Liver (tissue), 8 donors: ENCODE measurements at regions not wholly inside any gene's neighbourhood (a gene's known extent, or its start where the extent isn't known, plus 50 kb on each side); places are given as distances from the start of the nearest gene placed in this dataset.

ENCODE experiments used
- DNase-seq: peaks from one replicate; pipeline ENCODE4 v3.0.0-alpha.2; 2017; ENCODE audit warnings: low spot score
- H3K27ac ChIP-seq, 2 donors: one replicate each; pipeline ENCODE4 v1.7.0; 2013; ENCODE audit warnings: inconsistent platforms in 2 of 2, low read length in 2 of 2, control low read depth in 1 of 2, low read depth in 1 of 2, mild to moderate bottlenecking in 1 of 2
- H3K27me3 ChIP-seq, 4 donors: one replicate each; pipeline versions ENCODE4 v1.6.1 to v1.7.0; 2013; ENCODE audit warnings: low read length in 3 of 4, inconsistent platforms in 1 of 4, mild to moderate bottlenecking in 1 of 4, moderate library complexity in 1 of 4; ENCODE audit not compliant: control insufficient read depth in 4 of 4, insufficient read depth in 4 of 4
- H3K36me3 ChIP-seq, 4 donors: one replicate each; pipeline versions ENCODE4 v1.6.1 to v1.7.0; 2013; ENCODE audit warnings: low read length in 3 of 4, mild to moderate bottlenecking in 3 of 4, low read depth in 1 of 4, moderate library complexity in 1 of 4; ENCODE audit not compliant: control insufficient read depth in 4 of 4, insufficient read depth in 3 of 4
- H3K4me1 ChIP-seq, 4 donors: one replicate each; pipeline versions ENCODE4 v1.6.1 to v1.7.0; 2013; ENCODE audit warnings: low read length in 3 of 4, mild to moderate bottlenecking in 3 of 4, moderate library complexity in 1 of 4; ENCODE audit not compliant: control insufficient read depth in 4 of 4, insufficient read depth in 4 of 4
- H3K4me3 ChIP-seq, 3 donors: one replicate each; pipeline versions ENCODE4 v1.6.1 to v1.7.0; 2013; ENCODE audit warnings: low read length in 3 of 3, control low read depth in 1 of 3, low read depth in 1 of 3, mild to moderate bottlenecking in 1 of 3
- H3K9ac ChIP-seq, 2 donors: one replicate each; pipeline ENCODE4 v1.7.0; 2013; ENCODE audit warnings: low read length in 2 of 2, mild to moderate bottlenecking in 2 of 2, moderate library complexity in 2 of 2, control low read depth in 1 of 2, low read depth in 1 of 2
- H3K9me3 ChIP-seq, 4 donors: one replicate each; pipeline versions ENCODE4 v1.6.1 to v1.7.0; 2013; ENCODE audit warnings: low read length in 3 of 4; ENCODE audit not compliant: control insufficient read depth in 4 of 4
- ATF3 ChIP-seq: IDR thresholded peaks from 2 replicates; pipeline ENCODE4 v1.6.1; 2016; ENCODE audit warnings: antibody characterized with exemption
- CTCF ChIP-seq: fragments of 150-350 bp; IDR thresholded peaks from 2 replicates; pipeline ENCODE4 v1.5.1; 2017; ENCODE audit warnings: improper control_type of control experiment, low read depth, low read length; ENCODE audit not compliant: missing input control
- EGR1 ChIP-seq, 2 donors: IDR thresholded peaks; 2 replicates each; pipeline ENCODE4 v1.6.1; 2016 to 2018; ENCODE audit warnings: antibody characterized with exemption in 2 of 2, low read depth in 2 of 2
- FOXA2 ChIP-seq: IDR thresholded peaks from 2 replicates; pipeline ENCODE4 v1.6.1; 2016; ENCODE audit warnings: antibody characterized with exemption
- GABPA ChIP-seq, 2 donors: IDR thresholded peaks in 1 of 2; conservative IDR thresholded peaks in 1 of 2; 2 replicates each; pipeline ENCODE4 v1.6.1; 2016; ENCODE audit warnings: antibody characterized with exemption in 2 of 2, mild to moderate bottlenecking in 1 of 2, moderate library complexity in 1 of 2
- HNF4A ChIP-seq, 2 donors: conservative IDR thresholded peaks; 2 replicates each; pipeline ENCODE4 v1.6.1; 2016; ENCODE audit warnings: antibody characterized with exemption in 2 of 2, mild to moderate bottlenecking in 2 of 2
- JUND ChIP-seq, 2 donors: IDR thresholded peaks; 2 replicates each; pipeline ENCODE4 v1.6.1; 2016; ENCODE audit warnings: antibody characterized with exemption in 2 of 2
- MAX ChIP-seq: IDR thresholded peaks from 2 replicates; pipeline ENCODE4 v1.6.1; 2016; ENCODE audit warnings: antibody characterized with exemption
- NR2F2 ChIP-seq: IDR thresholded peaks from 2 replicates; pipeline ENCODE4 v1.6.1; 2016; ENCODE audit warnings: antibody characterized with exemption
- RAD21 ChIP-seq, 2 donors: IDR thresholded peaks; 2 replicates each; pipeline ENCODE4 v1.6.1; 2016; ENCODE audit warnings: antibody characterized with exemption in 2 of 2, mild to moderate bottlenecking in 2 of 2
- RXRA ChIP-seq, 2 donors: IDR thresholded peaks; 2 replicates each; pipeline ENCODE4 v1.6.1; 2017 to 2018; ENCODE audit warnings: antibody characterized with exemption in 2 of 2, mild to moderate bottlenecking in 1 of 2
- SP1 ChIP-seq: IDR thresholded peaks from 2 replicates; pipeline ENCODE4 v1.6.1; 2018; ENCODE audit warnings: antibody characterized with exemption, mild to moderate bottlenecking
- TAF1 ChIP-seq: conservative IDR thresholded peaks from 2 replicates; pipeline ENCODE4 v1.6.1; 2016; ENCODE audit warnings: antibody characterized with exemption, mild to moderate bottlenecking
- YY1 ChIP-seq: IDR thresholded peaks from 2 replicates; pipeline ENCODE4 v1.6.1; 2016; ENCODE audit warnings: antibody characterized with exemption, mild to moderate bottlenecking
- ZBTB33 ChIP-seq: IDR thresholded peaks from 2 replicates; pipeline ENCODE4 v1.6.1; 2016; ENCODE audit warnings: antibody characterized with exemption
- WGBS: extraction: QIAGEN DNeasy Blood & Tissue Kit; methylation state at CpG from one replicate; pipeline ENCODE4 v1.1.7; 2013; 5-methylcytosine and 5-hydroxymethylcytosine counted together
- donor health status: healthy.
- donor health status: healthy.
- donor health status: healthy.
- donor health status: healthy.
- donor health status: healthy.

- TF ChIP-seq CTCF, result no peak
- TF ChIP-seq TAF1, result no peak
- TF ChIP-seq EGR1 (IDR thresholded peaks at IDR 0.05; ENCODE audit: low read depth in 2 of 2), result no peak
Measured at GRCh38 chr2:216989340-216990129, 129.7 kb upstream of the TNP1 start (continued).

- Histone ChIP-seq H3K36me3 (no peaks in the 10 kb centered on the region), H3K4me3 (no peak overlapping the region), H3K27ac (no peak overlapping the region), H3K9me3 (no peaks in the 10 kb centered on the region), H3K27me3 (no peaks in the 10 kb centered on the region), H3K4me1 (peaks cover 0 to 2% (median 0%) of the 10 kb centered on the region in 4 donors), H3K9ac (no peak overlapping the region)
- DNase-seq, result no peak
- WGBS, result 94% methylated on average over 6 of the region's 6 CpGs
- TF ChIP-seq RAD21 (IDR thresholded peaks at IDR 0.05), result no peak
- TF ChIP-seq YY1, result no peak
- no peak for TF ChIP-seq EGR1 (IDR thresholded peaks at IDR 0.05; ENCODE audit: low read depth in 2 of 2)
- TF ChIP-seq HNF4A (conservative IDR thresholded peaks at IDR 0.05), result no peak
- no peak for TF ChIP-seq MAX
- no peak for TF ChIP-seq GABPA (IDR thresholded peaks at IDR 0.05 in 1 of 2, conservative IDR thresholded peaks at IDR 0.05 in 1 of 2)
- TF ChIP-seq NR2F2, result no peak
- TF ChIP-seq ZBTB33, result no peak
- TF ChIP-seq SP1, result no peak
- TF ChIP-seq JUND (IDR thresholded peaks at IDR 0.05), result no peak
- no peak for TF ChIP-seq RXRA (IDR thresholded peaks at IDR 0.05)
Measured at GRCh38 chr2:216987252-216987821, 127.5 kb upstream of the TNP1 start.

- DNase-seq, result no peak
Measured at GRCh38 chr2:216985658-216986141, 125.8 kb upstream of the TNP1 start.

More at GRCh38 chr2:216985658-216986141, 125.8 kb upstream of the TNP1 start:
- no peak overlapping the region for H3K27ac ChIP-seq
- H3K36me3 ChIP-seq, result no peaks in the 10 kb centered on the region
- H3K9me3 ChIP-seq, result no peaks in the 10 kb centered on the region
- no peak overlapping the region for H3K4me3 ChIP-seq
- no peaks in the 10 kb centered on the region for H3K27me3 ChIP-seq
- peaks cover 0 to 2% (median 0%) of the 10 kb centered on the region in 4 donors for H3K4me1 ChIP-seq
- 74% methylated on average over 13 of the region's 13 CpGs for WGBS
- H3K9ac ChIP-seq, result no peak overlapping the region
- TF ChIP-seq RXRA (IDR thresholded peaks at IDR 0.05), result no peak
- TF ChIP-seq FOXA2, result no peak
- TF ChIP-seq ZBTB33, result no peak
- no peak for TF ChIP-seq ATF3
